GM18907 (cell line): ENCODE measurements at regions not wholly inside any gene's neighbourhood (a gene's known extent, or its start where the extent isn't known, plus 50 kb on each side); places are given as distances from the start of the nearest gene placed in this dataset.
A peak's percentile ranks its signal among the peaks of the same experiment; 100 is the strongest.

Experiments used
- ATAC-seq: cut with Tn5 transposase; IDR thresholded peaks from one replicate; pipeline ENCODE4 v1.9.1; 2021; ENCODE audit warnings: mild to moderate bottlenecking, moderate library complexity; ENCODE audit not compliant: unreplicated experiment

DNA sequence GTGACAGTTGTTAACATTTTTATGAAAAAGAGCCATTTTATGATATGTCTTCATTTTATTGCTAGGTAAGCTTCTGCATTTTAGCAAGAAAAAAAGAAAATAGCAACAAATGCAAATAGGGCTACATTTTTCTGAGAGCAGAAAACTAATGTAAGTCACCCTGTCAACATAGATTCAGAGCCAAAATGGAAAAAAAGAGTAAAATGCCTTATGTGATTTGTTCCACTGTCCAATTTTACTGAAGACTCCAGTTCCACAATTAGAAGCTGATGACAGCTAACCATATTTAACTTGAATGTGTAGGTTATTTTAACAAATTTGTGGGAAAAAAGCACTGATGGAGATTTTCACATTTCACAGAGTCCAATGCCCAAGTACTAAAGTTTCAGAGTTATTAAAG, 772.3 kb downstream of the FAT4 start:
- no peak for ATAC-seq

DNA sequence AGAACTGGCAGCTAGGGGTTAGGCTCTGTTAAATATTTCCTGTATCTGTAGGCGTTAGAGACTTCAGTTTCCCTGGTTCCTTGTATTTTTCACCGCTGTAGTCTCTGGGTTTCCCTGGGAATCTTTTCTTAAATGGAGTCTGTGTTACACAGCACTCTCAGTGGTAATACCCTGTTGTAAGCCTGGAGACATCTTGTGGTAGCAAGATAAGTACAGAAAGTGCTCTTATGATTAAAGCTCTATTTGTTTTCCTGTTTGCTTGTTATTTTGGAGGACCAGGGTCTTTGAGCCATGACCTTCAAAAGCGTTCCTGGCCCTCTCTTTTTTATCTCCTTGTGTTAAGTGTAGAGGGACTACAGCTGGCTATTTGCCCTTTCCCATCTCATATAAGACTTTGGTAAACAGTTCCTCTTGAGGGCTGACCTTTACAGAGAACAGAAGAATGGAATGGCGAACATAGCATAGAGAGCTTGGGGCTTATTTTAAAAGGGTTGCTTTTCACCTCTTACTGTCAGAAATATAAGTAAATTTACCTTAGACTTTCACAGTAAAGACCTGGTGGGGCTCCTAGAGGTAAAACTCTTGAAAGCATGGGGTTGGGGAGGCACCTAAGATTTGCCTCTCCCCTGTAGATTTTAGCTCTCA, 782.5 kb downstream of the FAT4 start:
- no peak for ATAC-seq

DNA sequence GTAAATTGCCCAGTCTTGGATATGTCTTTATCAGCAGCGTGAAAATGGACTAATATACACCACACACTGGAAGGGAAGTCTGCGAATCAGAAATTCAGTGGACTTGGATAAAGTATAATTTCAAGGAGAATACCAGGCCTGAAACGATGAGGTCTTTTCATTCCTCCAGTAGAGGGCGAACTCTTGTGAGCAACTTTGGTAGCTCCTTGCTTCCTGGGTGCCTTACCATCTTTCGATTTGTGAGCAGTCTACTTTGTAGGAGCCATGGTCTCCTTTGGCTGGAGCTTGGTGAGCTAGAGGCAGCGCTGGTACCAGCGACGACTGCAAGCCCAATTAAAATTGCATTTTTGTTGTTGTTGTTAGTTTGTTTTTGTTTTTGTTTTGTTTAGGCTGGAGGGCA, 791.9 kb downstream of the FAT4 start:
- no peak for ATAC-seq

DNA sequence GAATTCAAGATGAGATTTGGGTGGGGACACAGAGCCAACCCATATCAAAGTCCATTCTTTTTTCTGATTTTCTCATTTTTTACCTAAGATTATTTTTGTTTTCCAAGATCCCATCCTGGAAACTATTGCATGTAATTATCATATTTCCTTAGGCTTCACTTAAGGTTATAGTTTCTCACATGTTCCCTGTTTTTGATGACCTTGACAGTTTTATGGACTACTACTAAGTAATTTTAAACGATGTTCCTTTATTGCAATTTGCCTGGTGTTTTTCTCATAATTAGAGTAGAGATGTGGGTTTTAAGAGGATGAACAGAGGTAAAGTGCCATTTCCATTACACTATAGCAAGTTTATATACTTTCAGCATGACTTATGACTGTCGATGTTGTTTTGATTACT, 795.1 kb downstream of the FAT4 start:
- no peak for ATAC-seq

DNA sequence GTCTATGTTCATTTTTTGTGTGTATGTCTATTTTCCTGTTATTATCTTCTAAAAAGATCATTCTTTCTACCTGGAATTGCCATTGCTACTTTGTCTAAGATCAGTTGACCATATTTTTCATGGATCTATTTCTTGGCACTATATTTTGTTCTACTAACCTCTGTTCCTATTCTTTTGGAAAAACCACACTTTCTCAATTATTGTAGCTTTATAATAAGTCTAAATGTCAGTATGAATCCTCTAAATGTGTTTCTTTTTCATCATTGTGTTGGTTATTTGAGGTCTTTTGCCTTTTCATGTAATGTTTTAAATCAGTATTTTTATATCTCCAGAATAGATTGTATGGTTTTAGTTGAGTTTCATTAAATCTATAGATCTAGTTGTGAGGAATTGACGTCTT, 798.3 kb downstream of the FAT4 start:
- ATAC-seq = no peak

DNA sequence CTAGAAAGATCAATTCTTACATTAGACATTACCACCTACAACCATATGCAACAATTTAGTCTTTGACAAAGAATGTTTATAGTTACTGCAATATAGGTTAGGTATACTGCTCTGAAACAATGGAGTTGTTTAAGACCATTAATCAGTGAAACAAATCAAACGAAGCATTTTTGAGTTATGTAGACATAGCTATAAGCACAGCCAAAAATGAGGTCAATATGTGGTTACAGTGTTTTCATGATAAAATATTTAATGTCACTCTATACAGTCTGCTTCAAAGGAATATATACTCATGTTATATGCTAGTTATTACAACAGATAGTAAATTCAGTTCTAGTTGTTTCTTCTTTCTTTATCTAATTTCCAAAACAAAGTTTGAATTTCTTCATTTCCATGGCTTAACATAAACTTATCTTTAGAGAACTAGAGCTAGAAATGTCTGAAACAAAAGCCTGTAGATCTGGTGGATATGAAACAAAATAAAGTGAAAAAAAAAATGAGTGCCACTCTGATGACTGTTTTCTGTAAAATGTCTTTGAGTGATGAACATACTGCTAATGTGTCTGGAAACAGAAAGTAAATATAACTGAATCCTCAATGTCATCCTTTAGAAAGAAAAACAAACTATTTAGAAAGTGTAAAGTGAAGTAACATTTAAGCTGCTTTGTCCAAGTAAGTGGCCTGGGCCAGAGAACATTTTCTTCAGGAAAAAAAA, 809.0 kb downstream of the FAT4 start:
- ATAC-seq = no peak

DNA sequence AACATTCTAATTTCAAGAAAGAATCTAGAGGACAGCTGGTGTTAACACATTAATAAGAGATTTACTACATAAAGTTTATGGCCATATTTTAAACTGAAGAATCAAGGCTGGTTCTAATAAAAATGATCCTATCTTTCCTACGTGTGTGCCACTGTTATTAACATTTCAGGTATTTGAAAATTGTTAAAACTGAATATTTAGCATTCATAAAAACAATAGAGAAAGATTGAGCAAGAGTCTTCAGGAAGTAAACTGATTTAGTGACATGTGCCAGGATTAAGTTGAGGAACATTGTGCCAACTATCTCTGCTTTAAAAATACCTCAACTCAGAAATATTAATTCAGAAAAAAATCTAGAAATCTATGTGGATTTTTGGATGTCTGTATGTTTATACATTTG, 810.1 kb downstream of the FAT4 start:
- ATAC-seq = no peak

DNA sequence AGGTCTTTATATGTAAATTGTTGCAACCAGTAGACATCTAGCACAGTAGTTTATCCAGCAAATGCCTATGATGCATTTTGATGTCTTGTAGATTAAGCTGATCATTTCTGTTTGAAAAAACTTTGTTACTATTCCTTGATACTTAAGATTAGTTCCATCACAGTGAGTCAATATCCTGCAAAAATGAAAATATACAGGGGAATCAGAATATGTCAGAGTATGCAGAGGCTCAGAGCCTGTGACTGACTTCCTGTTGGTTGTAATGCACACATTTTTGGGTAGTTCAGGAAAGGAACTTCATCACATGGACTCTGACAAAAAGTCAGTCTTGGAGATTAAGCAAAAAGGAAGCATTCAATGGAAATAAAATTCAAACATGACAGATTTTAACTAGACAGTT, 815.5 kb downstream of the FAT4 start:
- no peak for ATAC-seq

DNA sequence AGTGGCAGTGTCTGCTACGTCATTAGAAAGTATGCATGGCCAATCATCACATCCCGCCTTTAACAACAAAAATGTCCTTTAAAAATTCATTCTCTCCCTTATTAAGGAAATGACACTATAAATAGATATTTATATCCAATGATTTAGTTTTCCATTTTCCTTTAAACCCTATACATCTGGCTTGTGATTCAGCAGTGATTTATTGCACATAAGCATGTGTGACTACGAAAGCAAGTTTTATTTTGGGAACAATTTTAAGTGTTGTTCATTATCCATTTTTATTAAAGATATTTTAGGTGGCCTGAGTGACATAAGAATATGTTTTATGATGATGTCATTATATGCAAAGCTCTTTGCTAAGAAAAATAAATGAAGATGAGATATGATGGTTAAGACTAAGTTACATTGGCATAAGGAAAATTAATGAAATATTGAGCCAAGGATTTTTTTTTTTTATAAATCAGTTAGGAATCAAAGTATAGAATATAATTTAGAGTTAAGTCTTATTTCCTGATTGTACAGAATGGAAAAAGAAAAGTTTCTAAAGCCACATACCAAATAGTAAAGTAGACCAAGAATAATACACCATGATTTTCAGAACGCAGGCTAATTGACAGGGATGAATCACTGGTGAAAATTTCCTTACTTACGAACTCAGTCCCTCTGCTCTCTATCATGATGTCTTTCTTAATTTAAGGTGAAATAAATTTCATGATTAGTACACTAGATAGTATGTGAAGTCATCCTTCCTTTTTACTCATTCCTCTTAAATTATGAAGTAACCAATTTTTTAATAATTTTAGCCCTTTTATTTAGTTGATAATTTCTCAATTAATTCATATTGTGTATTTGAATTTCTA, 822.4 kb downstream of the FAT4 start:
- ATAC-seq = no peak

DNA sequence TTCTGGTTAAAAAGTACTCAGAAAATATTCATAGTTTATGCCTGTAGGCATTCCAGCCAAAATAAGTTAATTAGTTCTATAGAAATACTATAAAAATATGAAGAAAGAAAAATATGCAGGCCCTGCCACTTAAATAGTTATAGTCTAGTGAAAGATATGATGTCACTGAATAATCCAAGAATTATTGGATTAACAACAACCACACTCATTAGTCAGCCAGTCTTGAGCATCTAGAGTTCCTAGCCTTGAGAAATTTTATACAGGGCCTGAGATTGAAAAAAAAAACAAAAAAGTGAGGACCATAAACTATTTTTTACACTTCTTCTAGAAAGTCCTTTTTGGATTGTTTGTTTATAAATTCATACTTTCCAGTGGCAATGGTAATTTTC, 823.0 kb downstream of the FAT4 start:
- ATAC-seq = no peak

DNA sequence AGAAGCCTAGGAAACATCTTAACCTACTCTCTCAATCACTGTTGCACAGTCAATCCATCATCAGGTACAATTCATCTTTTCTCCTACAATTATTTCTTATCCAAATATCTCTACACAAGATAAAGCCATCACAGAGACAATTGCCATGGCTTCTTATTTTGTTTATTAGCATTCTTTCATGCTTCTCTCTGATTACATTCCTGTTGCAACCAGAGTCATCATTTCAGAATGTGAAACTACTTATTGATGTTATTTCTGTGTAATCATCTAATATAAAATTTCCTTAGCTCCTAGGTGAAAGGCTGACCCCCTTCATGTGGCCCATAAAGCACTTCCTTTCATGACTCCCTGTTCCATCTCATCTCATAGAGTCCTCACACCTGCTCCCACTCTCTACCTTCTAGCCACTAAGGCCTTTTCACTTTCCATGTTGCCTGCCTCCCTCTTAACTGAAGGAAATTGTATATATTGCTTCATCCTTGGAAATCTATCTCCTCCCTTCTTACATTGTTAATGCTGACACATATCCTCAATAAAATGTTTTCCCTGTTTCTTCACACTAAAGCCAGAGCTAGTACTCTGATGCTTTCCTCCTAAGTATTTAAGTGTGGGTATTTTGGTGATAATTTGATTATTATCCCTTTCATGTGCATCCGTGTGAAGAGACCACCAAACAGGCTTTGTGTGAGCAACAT, 829.9 kb downstream of the FAT4 start:
- ATAC-seq = no peak

DNA sequence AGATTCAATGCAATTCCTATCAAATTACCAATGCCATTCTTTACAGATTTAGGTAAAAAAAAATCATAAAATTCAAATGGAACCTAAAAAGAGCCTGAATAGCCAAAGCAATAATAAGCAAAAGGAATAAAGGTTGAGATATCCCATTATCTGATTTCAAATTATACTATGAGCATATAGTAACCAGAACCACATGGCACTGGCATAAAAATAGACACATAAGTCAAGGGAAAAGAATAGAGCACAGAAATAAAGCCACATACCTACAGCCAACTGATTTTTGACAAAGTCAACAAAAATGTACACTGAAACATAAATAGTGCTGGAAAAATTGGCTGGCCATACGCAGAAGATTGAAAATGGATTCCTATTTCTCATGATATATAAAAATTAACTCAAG, 853.7 kb downstream of the FAT4 start:
- no peak for ATAC-seq

DNA sequence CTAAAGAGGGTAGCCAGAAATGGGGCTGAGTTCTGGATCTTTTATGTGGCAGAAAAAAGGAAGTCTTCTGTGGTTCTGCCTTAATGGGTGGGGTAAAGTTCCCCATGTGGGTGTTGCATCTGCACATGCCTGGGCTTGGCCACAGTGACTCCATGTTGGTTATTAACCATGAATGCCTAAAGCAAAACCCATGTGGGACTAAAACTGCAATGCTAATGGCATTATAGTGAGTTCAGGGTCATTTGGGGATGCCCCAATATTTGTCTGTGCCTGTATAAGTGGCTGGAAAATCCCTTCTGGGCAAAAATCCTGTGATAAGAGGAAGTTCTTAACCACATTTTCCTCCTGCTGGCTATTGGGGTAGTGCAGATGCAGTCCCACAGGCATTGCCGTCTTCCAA, 857.4 kb downstream of the FAT4 start:
- ATAC-seq = peak; percentile 50

DNA sequence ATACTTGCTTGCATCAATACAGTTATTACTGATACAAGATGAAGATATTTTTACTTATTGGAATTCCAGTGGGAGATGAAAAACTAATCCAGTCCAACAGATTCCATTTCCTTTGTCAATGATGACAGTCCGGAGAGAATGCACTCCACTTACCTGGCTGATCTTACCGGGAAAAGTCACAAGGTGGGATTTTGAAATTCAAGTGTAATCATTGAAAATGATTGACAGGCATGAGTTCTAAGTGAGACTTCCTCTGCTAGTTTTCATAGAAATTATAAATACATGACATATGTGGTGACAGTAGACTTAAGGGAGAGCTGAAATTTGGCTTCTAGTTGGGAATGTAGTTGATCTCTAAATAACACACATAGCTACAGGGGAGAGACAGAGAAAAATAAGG, 859.9 kb downstream of the FAT4 start:
- no peak for ATAC-seq

DNA sequence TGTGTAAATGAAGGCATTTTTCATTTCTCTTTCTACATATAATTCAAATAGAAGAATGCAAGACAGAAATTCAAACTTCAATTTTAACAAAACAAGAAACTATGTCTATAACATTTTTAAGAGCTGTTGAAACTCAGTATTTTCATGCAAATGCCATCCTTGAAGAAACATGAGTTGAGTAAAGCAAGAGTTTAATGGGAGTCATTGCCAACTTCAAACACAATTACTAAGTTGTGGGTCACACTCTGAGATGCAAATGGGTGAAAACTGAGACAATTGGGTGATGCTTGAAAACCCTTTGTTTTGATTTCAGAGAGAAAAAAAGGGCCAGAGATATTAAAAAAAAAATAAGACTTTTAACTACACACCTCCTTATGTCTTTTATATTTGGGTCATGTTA, 865.9 kb downstream of the FAT4 start:
- no peak for ATAC-seq

DNA sequence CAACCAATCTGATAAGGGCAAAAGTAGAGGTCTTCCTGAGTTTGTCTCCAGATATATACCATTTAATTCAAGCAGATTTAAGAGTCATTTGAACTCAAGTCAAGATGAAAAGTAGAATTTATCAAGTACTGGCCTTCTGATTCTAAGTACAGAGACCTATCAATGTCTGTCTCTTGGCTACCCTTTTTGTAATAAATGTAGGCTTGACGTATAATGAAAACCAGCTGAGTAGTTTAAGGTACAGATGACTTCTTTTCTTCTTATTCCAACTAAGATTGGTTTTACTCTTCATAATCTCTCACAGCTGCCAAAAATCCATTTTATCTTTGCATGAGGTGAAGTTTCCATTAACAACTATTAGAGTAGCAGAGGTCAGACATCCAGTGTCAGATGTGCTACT, 867.6 kb downstream of the FAT4 start:
- ATAC-seq = no peak

DNA sequence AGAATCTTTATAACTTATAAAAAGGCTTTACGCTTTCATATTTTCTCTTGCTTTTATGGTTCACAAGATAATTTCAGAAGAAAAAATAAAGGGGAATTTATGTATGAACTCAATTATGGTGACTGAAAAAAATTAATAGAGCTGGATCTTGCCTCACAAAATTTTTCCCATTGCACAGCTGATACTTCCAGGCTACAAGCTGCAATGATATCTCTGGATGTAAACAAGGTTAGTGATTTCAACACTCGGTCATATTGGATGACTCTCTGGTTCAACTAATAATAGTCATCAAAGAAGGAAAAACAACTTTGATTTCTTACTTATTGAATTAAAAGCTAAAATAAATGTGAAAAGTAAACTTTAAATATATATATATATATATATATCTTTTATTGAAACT, 868.0 kb downstream of the FAT4 start:
- ATAC-seq = no peak

DNA sequence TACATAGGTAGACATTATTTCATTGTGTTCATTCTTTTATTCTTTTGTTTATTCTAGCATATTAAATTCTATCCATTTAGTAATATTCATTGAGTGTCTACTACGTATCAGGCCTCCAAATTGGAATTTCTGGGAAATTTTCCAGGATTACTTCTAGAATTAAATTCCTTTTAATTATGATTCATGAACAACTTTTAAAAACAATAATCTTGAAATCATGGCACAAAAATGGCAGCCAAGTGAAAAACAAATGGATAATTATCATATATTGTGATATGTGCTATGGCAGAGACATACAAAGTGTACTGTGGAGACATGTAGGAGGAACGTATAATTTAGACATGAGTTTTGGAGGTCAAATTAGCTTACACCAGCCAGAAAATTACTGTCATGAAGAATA, 868.5 kb downstream of the FAT4 start:
- no peak for ATAC-seq

DNA sequence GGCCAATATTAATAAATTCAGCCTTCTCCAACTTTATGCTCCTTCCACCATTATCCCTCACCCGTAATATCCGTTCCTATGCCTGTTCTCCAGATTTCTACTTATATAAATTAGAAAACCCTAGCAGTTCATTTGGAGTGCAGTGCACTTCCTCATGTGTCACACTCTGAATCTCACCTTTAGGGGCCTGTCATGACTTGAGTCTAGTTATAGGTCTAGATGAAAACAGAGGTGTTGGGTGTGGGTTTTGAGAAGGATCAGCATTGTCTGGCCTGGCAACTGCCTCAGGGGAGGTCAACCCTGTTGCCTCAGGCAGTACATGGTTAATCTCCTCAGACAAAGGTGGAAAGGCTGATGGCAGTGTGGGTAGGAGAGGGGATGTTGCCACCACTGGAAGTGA, 876.8 kb downstream of the FAT4 start:
- no peak for ATAC-seq

DNA sequence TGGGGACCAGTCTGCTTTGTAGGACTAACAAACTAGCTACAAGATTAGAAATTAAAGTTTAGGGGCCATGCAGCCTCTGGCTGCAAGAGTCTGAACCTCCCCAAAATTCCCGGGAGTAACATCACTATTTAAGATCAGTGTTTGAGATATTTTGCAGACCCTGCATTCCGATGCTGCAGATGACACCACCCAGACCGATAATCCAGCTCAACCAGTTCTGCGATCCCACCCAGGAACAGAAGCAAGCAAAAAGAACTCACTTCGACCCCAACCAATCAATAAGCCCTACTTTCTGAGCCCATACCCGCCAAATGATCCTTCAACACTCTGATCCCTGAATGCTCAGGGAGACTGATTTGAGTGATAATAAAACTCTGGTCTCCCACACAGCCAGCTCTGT, 877.8 kb downstream of the FAT4 start:
- no peak for ATAC-seq
